MM.1S (cell line): ENCODE measurements at regions not wholly inside any gene's neighbourhood (a gene's known extent, or its start where the extent isn't known, plus 50 kb on each side); places are given as distances from the start of the nearest gene placed in this dataset.

Source experiments
- CTCF ChIP-seq: fragments of 300-600 bp; sonication (generic); IDR thresholded peaks from 2 replicates; pipeline ENCODE4 v1.5.1; 2016; ENCODE audit warnings: antibody characterized with exemption, low read length, mixed read lengths
- EZH2 ChIP-seq: fragments of 300-600 bp; sonication (generic); optimal IDR thresholded peaks from 2 replicates; pipeline ENCODE3; 2017; ENCODE audit warnings: low read depth, mild to moderate bottlenecking, antibody characterized with exemption, low read length, mixed read lengths

GRCh38 chr4:44912980-44913379 is 186.6 kb upstream of the GNPDA2 start:
- TF ChIP-seq CTCF = no peak
- no peak for TF ChIP-seq EZH2
